ENCODE measurements at regions not wholly inside any gene's neighbourhood (a gene's known extent, or its start where the extent isn't known, plus 50 kb on each side); places are given as distances from the start of the nearest gene placed in this dataset.

DNA sequence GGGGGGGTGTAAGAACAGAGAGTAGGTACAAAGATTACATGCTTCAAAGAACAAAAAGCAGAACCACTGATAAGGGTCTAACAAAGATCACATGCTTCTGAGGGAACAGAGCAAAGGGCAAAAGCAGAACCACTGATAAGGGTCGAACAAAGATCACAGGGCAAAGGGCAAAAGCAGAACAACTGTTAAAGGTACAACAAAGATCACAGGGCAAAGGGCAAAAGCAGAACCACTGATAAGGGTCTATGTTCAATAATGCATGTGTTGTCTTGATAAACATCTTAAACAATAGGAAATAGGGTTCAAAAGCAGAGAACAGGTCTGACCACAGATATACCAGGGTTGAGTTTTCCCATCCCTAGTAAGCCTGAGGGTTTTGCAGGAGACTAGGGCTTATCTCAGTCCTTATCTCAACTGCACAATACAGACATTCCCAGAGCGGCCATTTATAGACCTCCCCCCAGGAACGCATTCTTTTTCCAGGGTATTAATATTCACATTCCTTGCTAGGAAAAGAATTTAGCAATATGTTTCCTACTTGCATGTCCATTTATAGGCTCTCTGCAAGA is 81.9 kb upstream of the PGR start:
- TF ChIP-seq, protein P1, sequence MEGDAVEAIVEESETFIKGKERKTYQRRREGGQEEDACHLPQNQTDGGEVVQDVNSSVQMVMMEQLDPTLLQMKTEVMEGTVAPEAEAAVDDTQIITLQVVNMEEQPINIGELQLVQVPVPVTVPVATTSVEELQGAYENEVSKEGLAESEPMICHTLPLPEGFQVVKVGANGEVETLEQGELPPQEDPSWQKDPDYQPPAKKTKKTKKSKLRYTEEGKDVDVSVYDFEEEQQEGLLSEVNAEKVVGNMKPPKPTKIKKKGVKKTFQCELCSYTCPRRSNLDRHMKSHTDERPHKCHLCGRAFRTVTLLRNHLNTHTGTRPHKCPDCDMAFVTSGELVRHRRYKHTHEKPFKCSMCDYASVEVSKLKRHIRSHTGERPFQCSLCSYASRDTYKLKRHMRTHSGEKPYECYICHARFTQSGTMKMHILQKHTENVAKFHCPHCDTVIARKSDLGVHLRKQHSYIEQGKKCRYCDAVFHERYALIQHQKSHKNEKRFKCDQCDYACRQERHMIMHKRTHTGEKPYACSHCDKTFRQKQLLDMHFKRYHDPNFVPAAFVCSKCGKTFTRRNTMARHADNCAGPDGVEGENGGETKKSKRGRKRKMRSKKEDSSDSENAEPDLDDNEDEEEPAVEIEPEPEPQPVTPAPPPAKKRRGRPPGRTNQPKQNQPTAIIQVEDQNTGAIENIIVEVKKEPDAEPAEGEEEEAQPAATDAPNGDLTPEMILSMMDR (IDR thresholded peaks at IDR 0.05) = no peak
- Histone ChIP-seq H3K79me2 (ENCODE audit: insufficient read depth, low read length) (no peaks in the 10 kb centered on the region), H3K27me3 (ENCODE audit: control insufficient read depth in 2 of 2, insufficient read depth in 2 of 2, low read length in 2 of 2) (no peaks in the 10 kb centered on the region), H3K9me3 (replicated peaks in 1 of 2; ENCODE audit: control insufficient read depth in 1 of 2, insufficient read depth in 1 of 2, low read length in 2 of 2) (peaks cover 26 to 27% of the 10 kb centered on the region in 2 donors), H3K36me3 (replicated peaks in 1 of 2; ENCODE audit: control insufficient read depth in 1 of 2, insufficient read depth in 2 of 2, low read length in 2 of 2) (no peaks in the 10 kb centered on the region), H3K4me3 (replicated peaks in 1 of 3; ENCODE audit: low read depth in 2 of 3, low read length in 3 of 3) (no peak overlapping the region), H4K20me1 (ENCODE audit: insufficient read depth, low read length) (no peaks in the 10 kb centered on the region), H3K27ac (ENCODE audit: low read depth in 1 of 2, low read length in 2 of 2) (no peak overlapping the region), H3K9ac (ENCODE audit: insufficient read depth, low read length, poor library complexity, severe bottlenecking) (no peak overlapping the region), H3K4me1 (ENCODE audit: control insufficient read depth in 1 of 2, insufficient read depth in 2 of 2, low read length in 2 of 2) (no peaks in the 10 kb centered on the region), H2AFZ (ENCODE audit: insufficient read depth, low read depth, low read length, poor library complexity, severe bottlenecking) (no peak overlapping the region), H3K4me2 (replicated peaks; ENCODE audit: extremely low read depth, low read length, poor library complexity, severe bottlenecking) (no peak overlapping the region)
- no peaks in the 10 kb centered on the region for H3K4me1 Mint-ChIP-seq
- no peaks in the 10 kb centered on the region for H3K36me3 Mint-ChIP-seq
- no peak for DNase-seq
- intact Hi-C loops (cut with micrococcal nuclease) = no loop called here
- peaks cover 0 to 2% (median 0%) of the 10 kb centered on the region in 3 donors for H3K27me3 Mint-ChIP-seq (ENCODE audit: low read depth in 3 of 3)
- 80% methylated on average over 1 of the region's 3 CpGs for WGBS (ENCODE audit: insufficient coverage)
- H3K4me3 Mint-ChIP-seq = no peak overlapping the region
- H3K27ac Mint-ChIP-seq = no peak overlapping the region
- H3K9me3 Mint-ChIP-seq = peaks cover 12 to 22% (median 18%) of the 10 kb centered on the region in 7 donors

DNA sequence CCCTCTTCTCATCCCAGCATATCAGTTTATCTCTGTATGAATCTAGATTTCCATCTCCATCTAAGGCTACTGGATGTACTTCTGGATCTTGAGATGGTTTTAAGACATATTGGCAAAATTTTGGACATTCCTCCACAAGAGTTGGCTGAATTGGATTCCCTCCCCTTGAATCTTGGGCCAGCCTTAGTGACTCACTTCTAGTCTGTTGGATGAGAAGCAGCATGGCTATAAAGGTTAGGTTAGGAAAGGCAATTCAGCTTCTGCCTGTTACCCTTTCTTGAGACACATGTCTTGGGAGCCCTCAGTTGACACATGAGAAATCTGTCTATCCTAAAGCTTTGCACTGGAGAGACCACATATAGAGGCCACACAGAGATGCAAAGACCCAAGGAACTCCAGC is 73.0 kb upstream of the PGR start:
- Mint-ChIP-seq H3K36me3 (no peaks in the 10 kb centered on the region), H3K9me3 (peaks cover 0 to 10% (median 4%) of the 10 kb centered on the region in 7 donors), H3K27ac (no peak overlapping the region), H3K27me3 (ENCODE audit: low read depth in 3 of 3) (no peaks in the 10 kb centered on the region), H3K4me3 (no peak overlapping the region), H3K4me1 (no peaks in the 10 kb centered on the region)
- no peak overlapping the region for H2AFZ ChIP-seq (ENCODE audit: insufficient read depth, low read depth, low read length, poor library complexity, severe bottlenecking)
- H3K9me3 ChIP-seq (replicated peaks in 1 of 2; ENCODE audit: control insufficient read depth in 1 of 2, insufficient read depth in 1 of 2, low read length in 2 of 2) = peaks cover 5 to 7% of the 10 kb centered on the region in 2 donors
- H3K27ac ChIP-seq (ENCODE audit: low read depth in 1 of 2, low read length in 2 of 2) = no peak overlapping the region
- H3K9ac ChIP-seq (ENCODE audit: insufficient read depth, low read length, poor library complexity, severe bottlenecking) = no peak overlapping the region
- H3K27me3 ChIP-seq (ENCODE audit: control insufficient read depth in 2 of 2, insufficient read depth in 2 of 2, low read length in 2 of 2) = no peaks in the 10 kb centered on the region
- H4K20me1 ChIP-seq (ENCODE audit: insufficient read depth, low read length) = no peaks in the 10 kb centered on the region
- H3K4me1 ChIP-seq (ENCODE audit: control insufficient read depth in 1 of 2, insufficient read depth in 2 of 2, low read length in 2 of 2) = no peaks in the 10 kb centered on the region
- TF ChIP-seq, protein P1 (IDR thresholded peaks at IDR 0.05) = no peak
- no peaks in the 10 kb centered on the region for H3K36me3 ChIP-seq (replicated peaks in 1 of 2; ENCODE audit: control insufficient read depth in 1 of 2, insufficient read depth in 2 of 2, low read length in 2 of 2)
- H3K79me2 ChIP-seq (ENCODE audit: insufficient read depth, low read length) = no peaks in the 10 kb centered on the region
- intact Hi-C loops (cut with micrococcal nuclease) = no loop called here
- H3K4me2 ChIP-seq (replicated peaks; ENCODE audit: extremely low read depth, low read length, poor library complexity, severe bottlenecking) = no peak overlapping the region
- DNase-seq = no peak
- H3K4me3 ChIP-seq (replicated peaks in 1 of 3; ENCODE audit: low read depth in 2 of 3, low read length in 3 of 3) = no peak overlapping the region
